NCI-H510A treated with DMSO at 0.1 percent for 48 hours (cell line): ENCODE measurements at regions not wholly inside any gene's neighbourhood (a gene's known extent, or its start where the extent isn't known, plus 50 kb on each side); places are given as distances from the start of the nearest gene placed in this dataset.

Experiments used
- DNase-seq: peaks from one replicate; lab custom pipeline; 2025; lab: John Stamatoyannopoulos, UW

- no peak for DNase-seq
Measured at GRCh38 chr16:6593799-6594198, 738.8 kb upstream of the RBFOX1 start.

- no peak for DNase-seq
Measured at GRCh38 chr16:6576606-6577005, 756.0 kb upstream of the RBFOX1 start.

- no peak for DNase-seq
Measured at GRCh38 chr16:6576113-6576512, 756.5 kb upstream of the RBFOX1 start.

- DNase-seq = no peak
Measured at GRCh38 chr16:6574146-6574545, 758.5 kb upstream of the RBFOX1 start.

GRCh38 chr16:6573577-6573976, 759.1 kb upstream of the RBFOX1 start:
- no peak for DNase-seq

- no peak for DNase-seq
Measured at GRCh38 chr16:6571044-6571443, 761.6 kb upstream of the RBFOX1 start.

GRCh38 chr16:6570530-6570929, 762.1 kb upstream of the RBFOX1 start:
- DNase-seq = no peak

GRCh38 chr16:6562986-6563385, 769.7 kb upstream of the RBFOX1 start:
- no peak for DNase-seq

GRCh38 chr16:6560306-6561100, 772.1 kb upstream of the RBFOX1 start:
- DNase-seq = no peak

- DNase-seq = no peak
Measured at GRCh38 chr16:6558661-6559060, 774.0 kb upstream of the RBFOX1 start.

- DNase-seq = no peak
Measured at GRCh38 chr16:6558126-6558525, 774.5 kb upstream of the RBFOX1 start.

GRCh38 chr16:6557353-6558023, 775.2 kb upstream of the RBFOX1 start:
- DNase-seq = no peak

GRCh38 chr16:6549415-6549814, 783.2 kb upstream of the RBFOX1 start:
- no peak for DNase-seq

GRCh38 chr16:6548507-6548906, 784.1 kb upstream of the RBFOX1 start:
- DNase-seq = no peak

- no peak for DNase-seq
Measured at GRCh38 chr16:6547131-6547530, 785.5 kb upstream of the RBFOX1 start.

- DNase-seq = no peak
Measured at GRCh38 chr16:6545329-6545728, 787.3 kb upstream of the RBFOX1 start.

- DNase-seq = no peak
Measured at GRCh38 chr16:6541267-6541666, 791.4 kb upstream of the RBFOX1 start.

- DNase-seq = no peak
Measured at GRCh38 chr16:6536411-6536810, 796.2 kb upstream of the RBFOX1 start.

- DNase-seq = no peak
Measured at GRCh38 chr16:6531067-6531466, 801.6 kb upstream of the RBFOX1 start.

GRCh38 chr16:6528217-6528616, 804.4 kb upstream of the RBFOX1 start:
- no peak for DNase-seq

- DNase-seq = no peak
Measured at GRCh38 chr16:6527646-6528045, 805.0 kb upstream of the RBFOX1 start.

- DNase-seq = no peak
Measured at GRCh38 chr16:6524501-6524900, 808.1 kb upstream of the RBFOX1 start.

GRCh38 chr16:6517020-6517720, 815.5 kb upstream of the RBFOX1 start:
- DNase-seq = no peak
